ENCODE measurements at regions not wholly inside any gene's neighbourhood (a gene's known extent, or its start where the extent isn't known, plus 50 kb on each side); places are given as distances from the start of the nearest gene placed in this dataset.

GRCh38 chr3:64460141-64460730, 227.6 kb downstream of the ADAMTS9 start:
- TF ChIP-seq EGR1 (IDR thresholded peaks at IDR 0.05) = no peak
- no peak for TF ChIP-seq MAX (IDR thresholded peaks at IDR 0.05)
- no peak for TF ChIP-seq CEBPB (IDR thresholded peaks at IDR 0.05)
- TF ChIP-seq ZBTB7A (IDR thresholded peaks at IDR 0.05; ENCODE audit: low read depth) = no peak
- no peak for TF ChIP-seq EP300 (IDR thresholded peaks at IDR 0.05; ENCODE audit: borderline replicate concordance)
- TF ChIP-seq TCF12 (IDR thresholded peaks at IDR 0.05; ENCODE audit: low read depth) = no peak
- TF ChIP-seq TEAD4 (IDR thresholded peaks at IDR 0.05) = no peak
- TF ChIP-seq RAD21 (IDR thresholded peaks at IDR 0.05; ENCODE audit: low read depth) = no peak
- TF ChIP-seq NFIC (IDR thresholded peaks at IDR 0.05) = no peak
- TF ChIP-seq CREB1 (IDR thresholded peaks at IDR 0.05; ENCODE audit: low read depth) = no peak
- TF ChIP-seq TAF1 (IDR thresholded peaks at IDR 0.05; ENCODE audit: low read depth) = no peak
- TF ChIP-seq FOXM1 (IDR thresholded peaks at IDR 0.05; ENCODE audit: borderline replicate concordance, low read depth) = no peak
- TF ChIP-seq USF1 (IDR thresholded peaks at IDR 0.05) = no peak
- TF ChIP-seq YY1 (IDR thresholded peaks at IDR 0.05; ENCODE audit: low read depth) = no peak
- TF ChIP-seq REST (IDR thresholded peaks at IDR 0.05; ENCODE audit: low read depth) = no peak

GRCh38 chr3:64459711-64460110, 228.1 kb downstream of the ADAMTS9 start:
- TF ChIP-seq NFIC (IDR thresholded peaks at IDR 0.05) = no peak
- no peak for TF ChIP-seq RAD21 (IDR thresholded peaks at IDR 0.05; ENCODE audit: low read depth)
- TF ChIP-seq CEBPB (IDR thresholded peaks at IDR 0.05) = no peak
- no peak for TF ChIP-seq TCF12 (IDR thresholded peaks at IDR 0.05; ENCODE audit: low read depth)
- TF ChIP-seq FOXM1 (IDR thresholded peaks at IDR 0.05; ENCODE audit: borderline replicate concordance, low read depth) = no peak
- no peak for TF ChIP-seq YY1 (IDR thresholded peaks at IDR 0.05; ENCODE audit: low read depth)

- TF ChIP-seq TAF1 (IDR thresholded peaks at IDR 0.05; ENCODE audit: low read depth) (no peak), NFIC (IDR thresholded peaks at IDR 0.05) (no peak), CREB1 (IDR thresholded peaks at IDR 0.05; ENCODE audit: low read depth) (no peak), EGR1 (IDR thresholded peaks at IDR 0.05) (no peak), RAD21 (IDR thresholded peaks at IDR 0.05; ENCODE audit: low read depth) (no peak), ZBTB7A (IDR thresholded peaks at IDR 0.05; ENCODE audit: low read depth) (no peak), TCF12 (IDR thresholded peaks at IDR 0.05; ENCODE audit: low read depth) (no peak), YY1 (IDR thresholded peaks at IDR 0.05; ENCODE audit: low read depth) (no peak), MAX (IDR thresholded peaks at IDR 0.05) (no peak), TEAD4 (IDR thresholded peaks at IDR 0.05) (no peak), USF1 (IDR thresholded peaks at IDR 0.05) (no peak), REST (IDR thresholded peaks at IDR 0.05; ENCODE audit: low read depth) (no peak), FOXM1 (IDR thresholded peaks at IDR 0.05; ENCODE audit: borderline replicate concordance, low read depth) (no peak), CEBPB (IDR thresholded peaks at IDR 0.05) (no peak), EP300 (IDR thresholded peaks at IDR 0.05; ENCODE audit: borderline replicate concordance) (no peak)
Observed at GRCh38 chr3:64457811-64458210, 230.0 kb downstream of the ADAMTS9 start.

- TF ChIP-seq CREB1 (IDR thresholded peaks at IDR 0.05; ENCODE audit: low read depth) (no peak), RAD21 (IDR thresholded peaks at IDR 0.05; ENCODE audit: low read depth) (no peak), TEAD4 (IDR thresholded peaks at IDR 0.05) (no peak), USF1 (IDR thresholded peaks at IDR 0.05) (no peak), MAX (IDR thresholded peaks at IDR 0.05) (no peak), TAF1 (IDR thresholded peaks at IDR 0.05; ENCODE audit: low read depth) (no peak), YY1 (IDR thresholded peaks at IDR 0.05; ENCODE audit: low read depth) (no peak), EGR1 (IDR thresholded peaks at IDR 0.05) (no peak), FOXM1 (IDR thresholded peaks at IDR 0.05; ENCODE audit: borderline replicate concordance, low read depth) (no peak), EP300 (IDR thresholded peaks at IDR 0.05; ENCODE audit: borderline replicate concordance) (no peak), REST (IDR thresholded peaks at IDR 0.05; ENCODE audit: low read depth) (no peak), TCF12 (IDR thresholded peaks at IDR 0.05; ENCODE audit: low read depth) (no peak)
Observed at GRCh38 chr3:64456674-64457073, 231.1 kb downstream of the ADAMTS9 start.

Measured in Ishikawa (cell line).